HG03520 (cell line): ENCODE measurements at regions not wholly inside any gene's neighbourhood (a gene's known extent, or its start where the extent isn't known, plus 50 kb on each side); places are given as distances from the start of the nearest gene placed in this dataset.
A peak's percentile ranks its signal among the peaks of the same experiment; 100 is the strongest.

Experiments used
- ATAC-seq: cut with Tn5 transposase; IDR thresholded peaks from one replicate; pipeline ENCODE4 v1.9.1; 2021; ENCODE audit warnings: mild to moderate bottlenecking, moderate library complexity; ENCODE audit not compliant: unreplicated experiment

GRCh38 chr3:804211-804610, 288.6 kb upstream of the CNTN6 start:
- ATAC-seq, result no peak

DNA sequence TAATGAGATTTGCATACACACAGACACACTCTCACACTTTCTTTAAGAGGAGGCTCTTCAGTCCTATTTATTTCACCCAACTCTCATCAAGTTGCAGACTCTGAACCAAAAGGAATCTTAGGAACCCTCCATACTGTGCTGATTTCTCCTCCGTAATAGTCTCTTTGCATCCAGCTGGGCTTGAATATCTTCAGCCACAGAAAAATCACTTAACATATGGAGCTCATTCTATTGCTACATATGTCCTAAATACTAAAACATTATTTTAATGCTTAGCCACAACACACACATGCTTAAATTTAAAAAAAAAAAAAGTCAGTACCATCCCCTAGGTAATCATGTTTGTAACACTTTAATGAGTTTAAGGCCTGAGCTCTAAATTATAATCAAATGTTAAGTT, 287.5 kb upstream of the CNTN6 start:
- ATAC-seq, result no peak

DNA sequence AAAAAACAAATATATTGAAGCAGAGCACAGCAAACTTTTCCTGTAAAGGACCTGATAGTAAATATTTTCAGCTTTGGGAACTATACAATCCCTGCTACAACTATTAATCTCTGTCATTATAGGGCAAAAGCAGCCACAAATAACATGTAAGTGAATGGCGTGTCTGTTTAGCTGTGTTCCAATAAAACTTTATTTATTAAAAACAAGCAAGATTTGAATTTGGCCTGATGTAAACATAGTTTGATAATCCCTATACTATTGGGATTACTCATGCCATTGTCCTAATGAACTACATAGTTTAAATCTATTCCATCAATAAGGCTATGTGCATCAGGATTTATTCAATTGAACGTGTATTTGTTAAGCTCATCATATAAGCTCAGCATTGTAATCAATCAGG, 286.8 kb upstream of the CNTN6 start:
- ATAC-seq, result no peak

- ATAC-seq, result no peak
These were observed 276.2 kb upstream of the CNTN6 start for GRCh38 chr3:816605-817004.

- ATAC-seq, result no peak
These were observed 258.1 kb upstream of the CNTN6 start for GRCh38 chr3:834679-835078.

GRCh38 chr3:835096-835495, 257.7 kb upstream of the CNTN6 start:
- no peak for ATAC-seq

DNA sequence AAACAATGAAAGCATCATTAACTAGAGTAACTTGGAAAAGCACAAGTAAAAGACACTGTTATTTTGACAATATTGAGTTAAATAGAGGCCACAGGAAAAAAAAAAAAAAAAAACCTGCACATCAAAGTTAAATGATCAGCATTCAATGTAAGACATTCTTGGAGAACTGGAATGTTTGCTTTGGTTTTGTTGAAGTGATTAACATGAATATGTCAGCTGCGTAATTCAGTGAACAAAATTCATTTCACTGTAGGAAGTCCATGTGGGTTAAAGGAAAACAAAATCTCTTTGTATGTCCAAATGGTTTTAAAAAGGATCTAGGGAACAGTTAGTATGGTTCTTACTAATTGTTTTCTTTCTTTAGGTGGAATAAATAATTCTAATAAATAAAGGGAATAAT, 252.8 kb upstream of the CNTN6 start:
- no peak for ATAC-seq

- peak; percentile 69 for ATAC-seq
These were observed 241.6 kb upstream of the CNTN6 start for GRCh38 chr3:851098-851790.

GRCh38 chr3:852033-852432, 240.8 kb upstream of the CNTN6 start:
- no peak for ATAC-seq

GRCh38 chr3:853489-853888, 239.3 kb upstream of the CNTN6 start:
- ATAC-seq, result no peak

- ATAC-seq, result no peak
These were observed 233.7 kb upstream of the CNTN6 start for GRCh38 chr3:859135-859534.

GRCh38 chr3:861721-862120, 231.1 kb upstream of the CNTN6 start:
- no peak for ATAC-seq

GRCh38 chr3:869269-869668, 223.6 kb upstream of the CNTN6 start:
- no peak for ATAC-seq

GRCh38 chr3:869734-870133, 223.1 kb upstream of the CNTN6 start:
- ATAC-seq, result no peak

- ATAC-seq, result no peak
These were observed 221.2 kb upstream of the CNTN6 start for GRCh38 chr3:871651-872050.

- no peak for ATAC-seq
These were observed 215.8 kb upstream of the CNTN6 start for GRCh38 chr3:877001-877400.

GRCh38 chr3:878746-879145, 214.1 kb upstream of the CNTN6 start:
- no peak for ATAC-seq

GRCh38 chr3:880371-880770, 212.5 kb upstream of the CNTN6 start:
- ATAC-seq, result no peak

GRCh38 chr3:882533-882932, 210.3 kb upstream of the CNTN6 start:
- ATAC-seq, result no peak

- peak; percentile 90 for ATAC-seq
These were observed 190.7 kb upstream of the CNTN6 start for GRCh38 chr3:901953-902778.

- ATAC-seq, result no peak
These were observed 187.6 kb upstream of the CNTN6 start for GRCh38 chr3:905217-905616.

DNA sequence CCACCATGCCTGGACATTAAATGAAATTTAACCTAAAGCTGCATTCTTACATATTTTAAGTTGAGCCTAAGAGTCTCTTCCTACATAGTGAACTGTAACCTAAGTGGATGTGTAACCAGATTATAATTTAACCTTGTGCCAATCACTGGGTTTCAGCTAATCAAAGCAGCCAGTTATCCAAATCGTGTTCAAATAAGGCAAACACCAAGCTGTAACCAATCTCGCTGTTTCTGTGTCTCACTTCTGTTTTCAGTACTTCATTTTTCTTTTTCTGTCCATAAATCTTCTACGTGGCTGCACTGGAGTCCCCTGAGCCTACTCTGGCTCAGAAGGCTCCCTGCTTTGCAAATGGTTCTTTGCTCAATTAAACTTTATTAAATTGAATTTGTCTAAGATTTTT, 186.1 kb upstream of the CNTN6 start:
- no peak for ATAC-seq

GRCh38 chr3:908839-909238, 184.0 kb upstream of the CNTN6 start:
- ATAC-seq, result no peak
